GM13976 (cell line): ENCODE measurements at regions not wholly inside any gene's neighbourhood (a gene's known extent, or its start where the extent isn't known, plus 50 kb on each side); places are given as distances from the start of the nearest gene placed in this dataset.

ENCODE experiments used
- DNase-seq: peaks from one replicate; pipeline ENCODE4 v3.0.0; 2012; ENCODE audit warnings: low spot score
- in situ Hi-C: fragments of 300-500 bp; cut with MboI; formaldehyde crosslinking; loops from one replicate; pipeline ENCODE4 v1.12.0; 2022; ENCODE audit warnings: low sequenced_read_pairs, mixed read lengths, inconsistent platforms; ENCODE audit not compliant: unreplicated experiment
- TF ChIP-seq, protein P1 (sequence below): IDR thresholded peaks from 2 replicates; pipeline ENCODE4 v1.5.1; 2012; ENCODE audit warnings: borderline replicate concordance, mild to moderate bottlenecking; ENCODE audit not compliant: insufficient read depth; ENCODE audit errors: extremely low read depth, missing control alignments, control extremely low read depth

DNA sequence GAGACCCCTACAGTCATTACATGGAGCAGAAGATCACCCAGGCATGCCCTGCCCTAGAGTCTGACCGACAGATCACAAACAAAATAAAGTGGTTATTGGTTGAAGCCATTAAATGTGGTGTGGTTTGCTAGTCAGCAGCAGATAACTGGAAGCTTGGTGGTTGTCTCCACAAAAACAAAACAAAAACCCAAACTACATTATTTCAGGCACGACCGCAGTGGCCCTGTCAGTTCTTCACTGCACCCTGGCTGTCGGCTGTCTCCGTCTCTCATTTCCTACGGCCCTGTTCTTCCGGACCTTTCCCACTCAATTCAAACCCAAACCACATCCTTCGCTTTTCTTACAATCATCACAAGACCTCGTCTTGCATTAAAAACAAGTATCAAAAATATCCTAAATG is 521.3 kb upstream of the ZFP42 start:
- DNase-seq = no peak
- TF ChIP-seq, protein P1, sequence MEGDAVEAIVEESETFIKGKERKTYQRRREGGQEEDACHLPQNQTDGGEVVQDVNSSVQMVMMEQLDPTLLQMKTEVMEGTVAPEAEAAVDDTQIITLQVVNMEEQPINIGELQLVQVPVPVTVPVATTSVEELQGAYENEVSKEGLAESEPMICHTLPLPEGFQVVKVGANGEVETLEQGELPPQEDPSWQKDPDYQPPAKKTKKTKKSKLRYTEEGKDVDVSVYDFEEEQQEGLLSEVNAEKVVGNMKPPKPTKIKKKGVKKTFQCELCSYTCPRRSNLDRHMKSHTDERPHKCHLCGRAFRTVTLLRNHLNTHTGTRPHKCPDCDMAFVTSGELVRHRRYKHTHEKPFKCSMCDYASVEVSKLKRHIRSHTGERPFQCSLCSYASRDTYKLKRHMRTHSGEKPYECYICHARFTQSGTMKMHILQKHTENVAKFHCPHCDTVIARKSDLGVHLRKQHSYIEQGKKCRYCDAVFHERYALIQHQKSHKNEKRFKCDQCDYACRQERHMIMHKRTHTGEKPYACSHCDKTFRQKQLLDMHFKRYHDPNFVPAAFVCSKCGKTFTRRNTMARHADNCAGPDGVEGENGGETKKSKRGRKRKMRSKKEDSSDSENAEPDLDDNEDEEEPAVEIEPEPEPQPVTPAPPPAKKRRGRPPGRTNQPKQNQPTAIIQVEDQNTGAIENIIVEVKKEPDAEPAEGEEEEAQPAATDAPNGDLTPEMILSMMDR = no peak
- in situ Hi-C loops = no loop called here

DNA sequence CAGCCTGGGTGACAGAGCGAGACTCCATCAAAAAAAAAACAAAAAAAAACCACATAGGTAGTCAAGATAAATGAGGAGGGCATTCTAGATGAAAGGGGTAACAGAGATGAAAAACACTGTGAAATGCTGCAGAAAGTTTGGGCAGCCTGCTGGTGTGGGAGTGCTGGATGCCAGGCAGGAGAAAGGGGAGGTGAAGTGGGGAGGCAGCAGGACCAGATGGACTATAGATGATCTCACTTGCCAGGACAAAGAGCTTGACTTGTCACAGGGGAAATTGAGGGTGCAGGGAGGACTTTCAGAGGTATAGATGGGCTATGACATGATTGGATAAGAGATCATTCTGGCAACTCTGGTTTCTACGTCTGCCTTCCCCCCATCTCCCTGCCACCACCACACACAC is 519.7 kb upstream of the ZFP42 start:
- in situ Hi-C loops = no loop called here
- no peak for DNase-seq

DNA sequence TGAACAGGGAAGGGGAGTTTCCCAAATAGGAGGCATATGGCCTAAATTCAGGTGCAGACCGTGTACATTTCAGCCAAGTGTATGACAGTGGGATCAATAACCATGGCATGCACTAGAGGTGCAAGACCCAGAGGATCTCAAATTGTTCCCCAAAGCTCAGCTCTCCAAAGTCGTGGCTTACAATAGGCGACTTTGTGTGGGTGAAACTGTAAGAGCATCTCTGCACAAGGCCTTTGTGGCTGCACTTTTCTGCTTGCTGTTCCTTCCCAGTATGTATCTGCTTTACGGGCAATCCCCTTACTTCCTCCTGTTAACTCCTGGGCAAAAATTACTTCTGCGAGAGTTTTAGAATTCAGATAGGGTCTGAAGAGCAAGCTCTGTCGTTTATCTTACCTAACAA is 518.3 kb upstream of the ZFP42 start:
- DNase-seq = no peak
- in situ Hi-C loops = no loop called here
- TF ChIP-seq, protein P1 = no peak

More for the DNA sequence above, 519.7 kb upstream of the ZFP42 start:
- TF ChIP-seq, protein P1 = no peak

DNA sequence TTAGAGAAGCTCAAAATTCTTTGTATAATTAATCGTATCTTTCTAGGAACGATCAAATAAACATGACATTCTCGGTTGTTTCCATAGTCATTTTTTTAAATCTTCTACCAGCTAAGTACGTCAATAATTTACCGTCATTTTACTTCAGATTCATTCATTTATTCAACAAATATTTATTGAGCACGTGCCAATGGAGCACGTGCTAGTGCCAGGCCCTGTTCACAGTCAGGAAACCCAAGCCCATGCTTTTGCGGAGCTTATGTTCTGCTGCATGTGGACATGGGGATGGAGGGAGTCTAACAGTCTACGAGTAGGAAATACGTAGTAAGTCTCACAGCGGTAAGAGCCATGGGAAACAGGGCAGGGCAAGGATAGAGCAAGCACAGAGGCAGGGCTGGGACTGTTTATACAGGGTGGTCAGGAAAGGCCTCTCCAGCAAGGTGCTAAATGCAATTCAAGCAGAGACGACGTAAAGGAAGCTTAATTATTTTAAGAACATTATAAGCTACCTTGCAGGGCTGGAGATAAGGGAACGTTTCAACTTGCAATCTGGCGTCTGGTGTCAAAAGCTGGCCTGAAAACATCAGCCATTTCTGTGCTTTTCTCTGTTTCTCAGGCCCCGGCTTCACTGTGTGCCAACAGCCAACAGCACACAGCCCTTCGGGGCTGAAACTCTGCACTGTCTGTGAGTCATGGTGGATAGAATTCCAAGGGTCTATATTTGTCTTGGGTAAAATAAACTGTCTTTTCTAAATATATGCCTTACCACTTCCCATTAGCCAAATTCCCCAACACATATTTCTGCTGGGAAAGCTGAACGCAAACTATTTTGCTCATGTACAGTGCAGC is 517.1 kb upstream of the ZFP42 start:
- no peak for DNase-seq
- in situ Hi-C loops = no loop called here
- TF ChIP-seq, protein P1 = no peak

DNA sequence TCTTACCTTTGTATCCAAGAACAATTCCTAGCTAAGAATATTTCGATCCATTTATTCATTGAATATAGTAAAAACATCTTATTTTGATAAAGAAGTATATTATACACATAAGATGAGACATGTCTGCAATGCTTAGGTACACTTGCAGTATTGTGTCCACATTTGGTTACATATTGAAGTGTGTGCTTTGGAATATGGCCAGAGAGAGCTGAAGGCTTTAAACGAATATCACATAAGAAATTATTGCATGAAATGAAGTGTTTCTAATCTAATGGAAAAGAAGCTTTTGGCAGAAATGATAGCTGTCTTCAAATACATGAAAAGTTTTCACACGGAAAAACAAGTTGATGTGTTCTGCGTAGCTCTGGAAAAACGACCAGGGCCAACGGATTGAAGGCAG is 516.1 kb upstream of the ZFP42 start:
- TF ChIP-seq, protein P1 = no peak
- in situ Hi-C loops = no loop called here

DNA sequence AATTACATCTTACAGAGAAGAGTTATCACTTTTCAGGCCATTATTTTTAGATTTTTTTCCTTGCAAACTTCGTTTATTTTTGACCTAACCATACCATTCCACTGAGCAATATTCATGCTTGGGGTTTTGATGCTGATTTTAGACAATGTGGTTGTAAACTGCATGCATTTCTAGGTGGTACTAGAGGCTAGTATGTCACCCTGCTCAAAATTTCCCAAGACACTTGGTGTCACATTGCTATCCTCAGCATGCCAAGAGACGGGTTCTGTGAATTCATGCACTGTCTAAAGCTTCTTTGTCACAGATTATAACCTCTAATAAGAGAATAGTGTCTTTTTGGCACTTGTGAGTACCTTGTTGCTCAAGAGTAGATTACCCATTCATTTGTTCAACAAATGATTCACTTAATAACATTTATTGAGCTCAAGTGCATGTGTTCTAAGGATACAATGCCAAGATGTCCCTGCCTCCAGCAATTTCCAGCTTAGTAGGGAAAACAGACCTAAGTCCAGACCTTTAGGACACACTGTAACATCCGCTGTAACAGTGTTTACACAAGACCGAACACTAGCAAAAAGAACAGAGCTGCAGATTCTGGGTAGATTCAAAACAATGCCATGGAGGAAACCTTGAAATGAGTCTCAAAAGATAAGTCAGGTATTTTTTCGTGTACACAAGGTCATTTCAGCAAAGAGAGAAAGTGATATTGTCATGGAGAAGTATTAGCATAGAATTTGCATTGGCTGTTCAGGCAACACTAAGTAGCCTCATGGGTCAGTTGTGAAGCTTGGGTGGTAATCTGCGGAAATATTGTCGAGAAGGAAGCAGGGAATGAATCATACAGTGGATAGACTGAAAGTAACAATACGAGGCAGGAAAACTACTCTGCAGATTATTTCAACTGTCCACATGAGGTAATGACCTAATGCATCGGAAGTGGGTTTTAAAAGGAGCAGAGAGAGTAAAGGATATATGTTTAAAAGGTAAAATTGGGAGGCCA is 515.1 kb upstream of the ZFP42 start:
- no peak for DNase-seq
- in situ Hi-C loops = no loop called here
- TF ChIP-seq, protein P1 = no peak

More for the DNA sequence above, 516.1 kb upstream of the ZFP42 start:
- DNase-seq = no peak
